ENCODE measurements at regions not wholly inside any gene's neighbourhood (a gene's known extent, or its start where the extent isn't known, plus 50 kb on each side); places are given as distances from the start of the nearest gene placed in this dataset.
"Not testable (repeated sequence)": the region's sequence is repeated elsewhere in the genome, so short reads cannot be mapped to it uniquely, and the experiment has no call there.

- TF ChIP-seq CTCF, POLR2AphosphoS5, POLR2A (IDR thresholded peaks at IDR 0.05): not testable (repeated sequence)
Measured at GRCh38 chr2:215533716-215534115, 97.8 kb upstream of the FN1 start.
